ENCODE measurements at regions not wholly inside any gene's neighbourhood (a gene's known extent, or its start where the extent isn't known, plus 50 kb on each side); places are given as distances from the start of the nearest gene placed in this dataset.

GRCh38 chr6:121609281-121609680 is 173.8 kb downstream of the GJA1 start:
- Histone ChIP-seq H2AFZ (ENCODE audit: low read length) (no peak overlapping the region), H3K9ac (ENCODE audit: extremely low read depth, insufficient read length, low read length) (no peak overlapping the region)
- no peak overlapping the region for H3K27ac Mint-ChIP-seq

More at GRCh38 chr6:121609281-121609680, 173.8 kb downstream of the GJA1 start:
- no peaks in the 10 kb centered on the region for H3K9me3 Mint-ChIP-seq
- no peaks in the 10 kb centered on the region for H3K79me1 ChIP-seq (ENCODE audit: insufficient read depth, low read depth, low read length, poor library complexity, severe bottlenecking)
- H3K14ac ChIP-seq (ENCODE audit: insufficient read depth, low read length): no peak overlapping the region
- H3K27me3 Mint-ChIP-seq (ENCODE audit: low read depth): no peaks in the 10 kb centered on the region
- no peak overlapping the region for H3T11ph ChIP-seq (ENCODE audit: low read length)
- H3K4me2 ChIP-seq (ENCODE audit: insufficient read depth, insufficient read length, low read length): no peak overlapping the region
- no peak overlapping the region for H3K4me3 Mint-ChIP-seq
- no peak overlapping the region for H2BK120ac ChIP-seq (ENCODE audit: low read depth, low read length, poor library complexity, severe bottlenecking)
- H3K79me2 ChIP-seq (ENCODE audit: insufficient read depth, low read length): no peaks in the 10 kb centered on the region
- no peak overlapping the region for H3K27ac ChIP-seq (ENCODE audit: insufficient read length, low read depth, low read length)
- H3K4ac ChIP-seq (ENCODE audit: low read depth, low read length): no peak overlapping the region
- H3K18ac ChIP-seq (ENCODE audit: insufficient read length, low read depth, low read length): no peak overlapping the region
- H2AK5ac ChIP-seq (ENCODE audit: insufficient read length, low read length): no peak overlapping the region
- no peak overlapping the region for H4K8ac ChIP-seq (replicated peaks; ENCODE audit: insufficient read length, low read depth, low read length)
- H2BK12ac ChIP-seq (ENCODE audit: insufficient read length, low read depth, low read length): no peak overlapping the region
- TF ChIP-seq CTCF (conservative IDR thresholded peaks at IDR 0.05): no peak
- H2BK20ac ChIP-seq (ENCODE audit: low read depth, low read length, poor library complexity, severe bottlenecking): no peak overlapping the region
- peaks cover 5% of the 10 kb centered on the region in 2 experiments for H3K4me1 Mint-ChIP-seq
- no peaks in the 10 kb centered on the region for H3K9me3 ChIP-seq (ENCODE audit: control insufficient read depth, low read depth, low read length)
- H4K20me1 ChIP-seq (ENCODE audit: control insufficient read depth, insufficient read depth, insufficient read length): no peaks in the 10 kb centered on the region
- H3K23ac ChIP-seq (ENCODE audit: insufficient read length, low read depth, low read length): no peak overlapping the region
- no peaks in the 10 kb centered on the region for H3K36me3 Mint-ChIP-seq (ENCODE audit: insufficient read depth in 1 of 3, low read depth in 3 of 3)
- no peak for DNase-seq
- no peak overlapping the region for H4K91ac ChIP-seq (ENCODE audit: insufficient read length, low read depth, low read length)
- no peaks in the 10 kb centered on the region for H3K23me2 ChIP-seq (ENCODE audit: insufficient read length, low read depth, low read length, poor library complexity, severe bottlenecking)
- H3K4me1 ChIP-seq (ENCODE audit: insufficient read depth, low read length): no peaks in the 10 kb centered on the region
- no peaks in the 10 kb centered on the region for H3K27me3 ChIP-seq (ENCODE audit: insufficient read depth, low read length)
- H2BK5ac ChIP-seq (ENCODE audit: insufficient read length, low read length): no peak overlapping the region
- no peak overlapping the region for H3K56ac ChIP-seq (ENCODE audit: insufficient read length, low read depth, low read length)
- H2BK15ac ChIP-seq (ENCODE audit: low read depth, low read length): no peak overlapping the region
- no peak overlapping the region for H4K5ac ChIP-seq (ENCODE audit: insufficient read length, low read depth, low read length)

Data from H9 (cell line).